ENCODE measurements at regions not wholly inside any gene's neighbourhood (a gene's known extent, or its start where the extent isn't known, plus 50 kb on each side); places are given as distances from the start of the nearest gene placed in this dataset.
"Not testable (repeated sequence)": the region's sequence is repeated elsewhere in the genome, so short reads cannot be mapped to it uniquely, and the experiment has no call there.

DNA sequence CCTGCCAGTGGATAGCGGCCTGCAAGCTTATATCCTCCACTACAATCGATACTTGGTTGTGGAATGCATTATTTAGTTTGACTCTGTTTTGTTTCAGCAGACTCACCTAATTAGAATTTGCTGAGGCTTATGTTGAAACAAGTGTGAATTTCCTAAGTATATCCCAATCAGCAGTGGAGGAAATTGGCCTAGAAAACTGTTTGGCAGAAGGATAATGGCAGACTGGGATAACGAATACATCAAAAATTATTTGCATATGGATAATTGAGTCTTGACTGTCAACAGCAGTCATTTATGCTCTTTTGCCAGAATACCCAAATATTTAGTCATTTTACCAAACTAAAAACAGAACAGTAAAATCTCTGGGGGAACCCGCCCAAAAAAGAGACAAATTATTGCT, 261.0 kb downstream of the DOK5 start:
- no peak overlapping the region for H3K9ac ChIP-seq (ENCODE audit: low read depth, low read length)
- no peaks in the 10 kb centered on the region for H3K27me3 ChIP-seq (ENCODE audit: insufficient read depth, low read length)
- no peaks in the 10 kb centered on the region for H3K9me3 ChIP-seq (ENCODE audit: insufficient read depth, low read depth, low read length)
- no peak overlapping the region for H3K4me3 ChIP-seq (ENCODE audit: low read length)
- no peak overlapping the region for H3K27ac ChIP-seq (ENCODE audit: low read length)
- H3K4me1 ChIP-seq (ENCODE audit: insufficient read depth, low read length), result no peaks in the 10 kb centered on the region
- H3K36me3 ChIP-seq (ENCODE audit: insufficient read depth, low read depth, low read length), result no peaks in the 10 kb centered on the region

- no peak overlapping the region for H3K27ac ChIP-seq (ENCODE audit: low read length)
- H3K9ac ChIP-seq (ENCODE audit: low read depth, low read length), result no peak overlapping the region
- H3K9me3 ChIP-seq (ENCODE audit: insufficient read depth, low read depth, low read length), result no peaks in the 10 kb centered on the region
- no peaks in the 10 kb centered on the region for H3K4me1 ChIP-seq (ENCODE audit: insufficient read depth, low read length)
- no peaks in the 10 kb centered on the region for H3K27me3 ChIP-seq (ENCODE audit: insufficient read depth, low read length)
- no peaks in the 10 kb centered on the region for H3K36me3 ChIP-seq (ENCODE audit: insufficient read depth, low read depth, low read length)
- H3K4me3 ChIP-seq (ENCODE audit: low read length), result no peak overlapping the region
Observed at GRCh38 chr20:54733687-54734086, 258.3 kb downstream of the DOK5 start.

GRCh38 chr20:54727490-54727889, 252.1 kb downstream of the DOK5 start:
- H3K36me3 ChIP-seq (ENCODE audit: insufficient read depth, low read depth, low read length), result no peaks in the 10 kb centered on the region
- no peaks in the 10 kb centered on the region for H3K27me3 ChIP-seq (ENCODE audit: insufficient read depth, low read length)
- no peak overlapping the region for H3K27ac ChIP-seq (ENCODE audit: low read length)
- no peaks in the 10 kb centered on the region for H3K9me3 ChIP-seq (ENCODE audit: insufficient read depth, low read depth, low read length)
- H3K9ac ChIP-seq (ENCODE audit: low read depth, low read length), result no peak overlapping the region
- no peaks in the 10 kb centered on the region for H3K4me1 ChIP-seq (ENCODE audit: insufficient read depth, low read length)
- H3K4me3 ChIP-seq (ENCODE audit: low read length), result no peak overlapping the region

DNA sequence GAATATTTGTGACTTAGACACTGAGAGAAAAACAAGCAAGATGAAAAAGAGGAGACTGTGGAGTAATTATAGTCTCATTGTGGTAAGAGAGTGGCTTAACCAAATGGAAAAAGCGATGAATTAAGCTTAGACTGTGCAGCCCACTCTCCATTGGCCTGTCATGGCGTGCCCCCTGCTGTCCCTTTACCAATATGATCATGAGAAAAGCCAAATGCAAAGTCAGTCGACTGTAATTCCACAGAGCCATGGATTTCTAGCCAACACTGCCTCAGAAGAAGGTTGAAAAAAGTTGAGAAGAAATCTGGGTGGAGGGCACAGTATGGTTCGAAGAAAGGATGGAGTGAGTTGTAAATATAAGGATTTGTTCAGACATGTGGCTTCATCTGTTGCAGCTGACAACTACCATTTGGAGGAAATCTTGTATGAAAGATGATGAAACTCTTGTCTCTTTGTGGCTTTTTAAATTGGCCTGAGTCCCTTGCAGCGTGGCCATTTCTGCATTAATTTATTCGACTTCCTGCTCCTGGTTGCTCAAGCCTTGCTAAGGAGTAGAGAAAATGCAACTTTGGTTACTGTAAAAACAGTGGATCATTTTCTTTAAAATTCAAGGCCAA, 251.4 kb downstream of the DOK5 start:
- no peaks in the 10 kb centered on the region for H3K4me1 ChIP-seq (ENCODE audit: insufficient read depth, low read length)
- no peak overlapping the region for H3K27ac ChIP-seq (ENCODE audit: low read length)
- no peaks in the 10 kb centered on the region for H3K9me3 ChIP-seq (ENCODE audit: insufficient read depth, low read depth, low read length)
- no peaks in the 10 kb centered on the region for H3K27me3 ChIP-seq (ENCODE audit: insufficient read depth, low read length)
- no peak overlapping the region for H3K4me3 ChIP-seq (ENCODE audit: low read length)
- no peaks in the 10 kb centered on the region for H3K36me3 ChIP-seq (ENCODE audit: insufficient read depth, low read depth, low read length)
- no peak overlapping the region for H3K9ac ChIP-seq (ENCODE audit: low read depth, low read length)

- H3K4me1 ChIP-seq (ENCODE audit: insufficient read depth, low read length); H3K9me3 ChIP-seq (ENCODE audit: insufficient read depth, low read depth, low read length); H3K36me3 ChIP-seq (ENCODE audit: insufficient read depth, low read depth, low read length); H3K4me3 ChIP-seq (ENCODE audit: low read length); H3K27ac ChIP-seq (ENCODE audit: low read length); H3K9ac ChIP-seq (ENCODE audit: low read depth, low read length); H3K27me3 ChIP-seq (ENCODE audit: insufficient read depth, low read length): not testable (repeated sequence)
Observed at GRCh38 chr20:54725266-54725665, 249.9 kb downstream of the DOK5 start.

DNA sequence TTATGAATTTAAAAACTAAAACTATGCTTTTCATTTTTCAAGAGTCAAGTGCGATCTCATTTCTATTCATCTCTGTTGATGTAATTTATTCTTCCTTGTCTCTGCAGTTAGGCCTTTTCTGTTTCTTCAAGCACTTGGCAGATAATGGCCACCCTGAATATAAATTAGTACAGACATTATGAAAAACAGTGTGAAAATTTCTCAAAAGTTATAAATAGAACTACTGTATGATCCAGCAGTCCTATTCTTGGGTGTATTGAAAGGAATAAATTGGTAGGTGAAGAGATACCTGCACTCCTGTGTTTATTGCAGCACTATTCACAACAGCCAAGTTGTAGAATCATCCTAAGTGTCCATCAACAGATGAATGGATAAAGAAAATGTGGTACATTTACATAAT, 248.3 kb downstream of the DOK5 start:
- Histone ChIP-seq H3K36me3 (ENCODE audit: insufficient read depth, low read depth, low read length) (no peaks in the 10 kb centered on the region), H3K4me1 (ENCODE audit: insufficient read depth, low read length) (no peaks in the 10 kb centered on the region), H3K27ac (ENCODE audit: low read length) (no peak overlapping the region), H3K9ac (ENCODE audit: low read depth, low read length) (no peak overlapping the region), H3K4me3 (ENCODE audit: low read length) (no peak overlapping the region), H3K27me3 (ENCODE audit: insufficient read depth, low read length) (no peaks in the 10 kb centered on the region), H3K9me3 (ENCODE audit: insufficient read depth, low read depth, low read length) (no peaks in the 10 kb centered on the region)

GRCh38 chr20:54717983-54718382, 242.6 kb downstream of the DOK5 start:
- Histone ChIP-seq H3K27ac (ENCODE audit: low read length) (no peak overlapping the region), H3K4me3 (ENCODE audit: low read length) (no peak overlapping the region), H3K9me3 (ENCODE audit: insufficient read depth, low read depth, low read length) (no peaks in the 10 kb centered on the region), H3K27me3 (ENCODE audit: insufficient read depth, low read length) (no peaks in the 10 kb centered on the region), H3K4me1 (ENCODE audit: insufficient read depth, low read length) (no peaks in the 10 kb centered on the region), H3K36me3 (ENCODE audit: insufficient read depth, low read depth, low read length) (no peaks in the 10 kb centered on the region), H3K9ac (ENCODE audit: low read depth, low read length) (no peak overlapping the region)

- Histone ChIP-seq H3K9me3 (ENCODE audit: insufficient read depth, low read depth, low read length) (no peaks in the 10 kb centered on the region), H3K27ac (ENCODE audit: low read length) (no peak overlapping the region), H3K27me3 (ENCODE audit: insufficient read depth, low read length) (no peaks in the 10 kb centered on the region), H3K9ac (ENCODE audit: low read depth, low read length) (no peak overlapping the region), H3K4me1 (ENCODE audit: insufficient read depth, low read length) (no peaks in the 10 kb centered on the region), H3K4me3 (ENCODE audit: low read length) (no peak overlapping the region), H3K36me3 (ENCODE audit: insufficient read depth, low read depth, low read length) (no peaks in the 10 kb centered on the region)
Observed at GRCh38 chr20:54716790-54717189, 241.4 kb downstream of the DOK5 start.

GRCh38 chr20:54716174-54716747, 240.9 kb downstream of the DOK5 start:
- Histone ChIP-seq H3K4me1 (ENCODE audit: insufficient read depth, low read length) (no peaks in the 10 kb centered on the region), H3K27me3 (ENCODE audit: insufficient read depth, low read length) (no peaks in the 10 kb centered on the region), H3K36me3 (ENCODE audit: insufficient read depth, low read depth, low read length) (no peaks in the 10 kb centered on the region), H3K9me3 (ENCODE audit: insufficient read depth, low read depth, low read length) (no peaks in the 10 kb centered on the region), H3K27ac (ENCODE audit: low read length) (no peak overlapping the region), H3K9ac (ENCODE audit: low read depth, low read length) (no peak overlapping the region), H3K4me3 (ENCODE audit: low read length) (no peak overlapping the region)

DNA sequence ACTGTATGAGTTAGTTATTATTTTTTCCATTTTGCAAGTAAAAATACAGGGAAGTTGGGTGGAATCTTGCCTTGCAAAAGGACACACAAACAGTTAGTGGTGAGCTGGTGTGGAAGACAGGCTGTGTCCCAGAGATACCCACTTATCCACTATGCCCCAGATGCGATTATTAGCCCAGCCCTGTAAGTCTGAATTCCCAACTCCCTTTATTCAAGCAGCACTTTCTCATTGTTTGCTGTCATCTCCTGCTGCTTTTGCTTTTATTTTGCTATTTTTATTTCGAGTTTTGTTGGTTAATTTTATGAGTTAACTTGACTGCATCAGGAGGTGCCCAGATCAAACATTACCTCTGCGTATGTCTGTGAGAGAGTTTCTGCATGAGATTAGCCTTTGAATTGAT, 239.4 kb downstream of the DOK5 start:
- Histone ChIP-seq H3K9me3 (ENCODE audit: insufficient read depth, low read depth, low read length) (no peaks in the 10 kb centered on the region), H3K36me3 (ENCODE audit: insufficient read depth, low read depth, low read length) (no peaks in the 10 kb centered on the region), H3K4me3 (ENCODE audit: low read length) (no peak overlapping the region), H3K9ac (ENCODE audit: low read depth, low read length) (no peak overlapping the region), H3K27ac (ENCODE audit: low read length) (no peak overlapping the region), H3K4me1 (ENCODE audit: insufficient read depth, low read length) (no peaks in the 10 kb centered on the region), H3K27me3 (ENCODE audit: insufficient read depth, low read length) (no peaks in the 10 kb centered on the region)

DNA sequence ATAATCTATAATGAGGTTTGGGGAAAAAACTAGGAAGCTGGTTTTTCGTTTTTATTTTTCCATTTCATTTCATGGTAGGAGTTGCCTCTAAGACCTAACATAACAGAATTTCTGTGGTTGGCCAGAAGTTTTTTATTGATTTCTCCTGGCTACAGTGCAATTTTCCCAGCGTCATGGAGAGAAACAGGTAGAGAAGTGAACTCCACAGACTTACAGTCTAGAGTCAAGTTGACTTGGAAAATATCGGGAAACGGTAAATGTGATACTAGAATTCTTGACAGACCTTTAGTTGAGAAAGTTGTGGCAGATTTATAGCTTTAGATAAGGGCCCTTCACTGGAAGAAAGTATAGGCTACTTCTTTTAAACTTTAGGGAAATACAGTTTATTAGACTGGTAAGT, 238.3 kb downstream of the DOK5 start:
- Histone ChIP-seq H3K4me1 (ENCODE audit: insufficient read depth, low read length) (no peaks in the 10 kb centered on the region), H3K9ac (ENCODE audit: low read depth, low read length) (no peak overlapping the region), H3K36me3 (ENCODE audit: insufficient read depth, low read depth, low read length) (no peaks in the 10 kb centered on the region), H3K27ac (ENCODE audit: low read length) (no peak overlapping the region), H3K27me3 (ENCODE audit: insufficient read depth, low read length) (no peaks in the 10 kb centered on the region), H3K4me3 (ENCODE audit: low read length) (no peak overlapping the region), H3K9me3 (ENCODE audit: insufficient read depth, low read depth, low read length) (no peaks in the 10 kb centered on the region)

GRCh38 chr20:54711071-54711470, 235.7 kb downstream of the DOK5 start:
- Histone ChIP-seq H3K9me3 (ENCODE audit: insufficient read depth, low read depth, low read length) (no peaks in the 10 kb centered on the region), H3K4me3 (ENCODE audit: low read length) (no peak overlapping the region), H3K4me1 (ENCODE audit: insufficient read depth, low read length) (no peaks in the 10 kb centered on the region), H3K27me3 (ENCODE audit: insufficient read depth, low read length) (no peaks in the 10 kb centered on the region), H3K9ac (ENCODE audit: low read depth, low read length) (no peak overlapping the region), H3K27ac (ENCODE audit: low read length) (no peak overlapping the region), H3K36me3 (ENCODE audit: insufficient read depth, low read depth, low read length) (no peaks in the 10 kb centered on the region)

Measured in iPS-20b (cell line).